OCI-LY3 (cell line): ENCODE measurements at regions not wholly inside any gene's neighbourhood (a gene's known extent, or its start where the extent isn't known, plus 50 kb on each side); places are given as distances from the start of the nearest gene placed in this dataset.

ENCODE experiments used
- H2AFZ ChIP-seq: fragments of 200-600, 300-600 bp; shearing (Covaris generic); 2 replicates; pipeline ENCODE4 v1.6.0; 2014; ENCODE audit warnings: antibody characterized with exemption, low read depth, low read length
- H3K27ac ChIP-seq: fragments of 200-600, 300-600 bp; sonication (generic); 2 replicates; pipeline ENCODE4 v1.5.1; 2014; ENCODE audit warnings: mild to moderate bottlenecking, low read length, moderate library complexity, mixed read lengths
- H3K27me3 ChIP-seq: fragments of 200-600, 300-600 bp; sonication (generic); 2 replicates; pipeline ENCODE4 v1.6.1; 2014; ENCODE audit warnings: low read depth, low read length, mixed read lengths
- H3K36me3 ChIP-seq: fragments of 200-600, 300-600 bp; sonication (generic); replicated peaks from 2 replicates; pipeline ENCODE3; 2014; ENCODE audit warnings: low read depth, low read length, mixed read lengths
- H3K4me1 ChIP-seq: fragments of 300-600, 200-600 bp; sonication (generic); 2 replicates; pipeline ENCODE4 v1.6.1; 2014; ENCODE audit warnings: low read length, mixed read lengths
- H3K4me2 ChIP-seq: fragments of 200-600, 300-600 bp; sonication (generic); 2 replicates; pipeline ENCODE4 v1.6.1; 2014; ENCODE audit warnings: low read length, mixed read lengths
- H3K4me3 ChIP-seq: fragments of 300-600, 200-600 bp; sonication (generic); 2 replicates; pipeline ENCODE4 v1.5.1; 2014; ENCODE audit warnings: antibody characterized with exemption, mild to moderate bottlenecking, low read length, moderate library complexity
- H3K79me2 ChIP-seq: fragments of 300-600, 200-600 bp; shearing (Covaris generic); 2 replicates; pipeline ENCODE4 v1.6.1; 2014; ENCODE audit warnings: mild to moderate bottlenecking, low read length, mixed read lengths
- H3K9ac ChIP-seq: fragments of 300-600, 200-600 bp; shearing (Covaris generic); 2 replicates; pipeline ENCODE4 v1.6.0; 2014; ENCODE audit warnings: mild to moderate bottlenecking, low read length, moderate library complexity
- H3K9me3 ChIP-seq: fragments of 200-600, 300-600 bp; shearing (Covaris generic); 2 replicates; pipeline ENCODE4 v1.6.1; 2014; ENCODE audit warnings: low read length, mixed read lengths; ENCODE audit not compliant: insufficient read depth
- H4K20me1 ChIP-seq: fragments of 200-600, 300-600 bp; sonication (generic); 2 replicates; pipeline ENCODE4 v1.6.1; 2016; ENCODE audit warnings: low read length, mixed read lengths; ENCODE audit not compliant: insufficient read depth
- EZH2phosphoT487 ChIP-seq: fragments of 200-600 bp; shearing (Covaris generic); IDR thresholded peaks from 2 replicates; pipeline ENCODE4 v1.6.1; 2018; ENCODE audit warnings: antibody characterized with exemption, mixed run types, low read depth
- TF ChIP-seq, protein P1 (sequence below): fragments of 200-600, 300-600 bp; sonication (generic); IDR thresholded peaks from 2 replicates; pipeline ENCODE4 v1.5.1; 2014; ENCODE audit warnings: antibody characterized with exemption, low read length, low read depth

DNA sequence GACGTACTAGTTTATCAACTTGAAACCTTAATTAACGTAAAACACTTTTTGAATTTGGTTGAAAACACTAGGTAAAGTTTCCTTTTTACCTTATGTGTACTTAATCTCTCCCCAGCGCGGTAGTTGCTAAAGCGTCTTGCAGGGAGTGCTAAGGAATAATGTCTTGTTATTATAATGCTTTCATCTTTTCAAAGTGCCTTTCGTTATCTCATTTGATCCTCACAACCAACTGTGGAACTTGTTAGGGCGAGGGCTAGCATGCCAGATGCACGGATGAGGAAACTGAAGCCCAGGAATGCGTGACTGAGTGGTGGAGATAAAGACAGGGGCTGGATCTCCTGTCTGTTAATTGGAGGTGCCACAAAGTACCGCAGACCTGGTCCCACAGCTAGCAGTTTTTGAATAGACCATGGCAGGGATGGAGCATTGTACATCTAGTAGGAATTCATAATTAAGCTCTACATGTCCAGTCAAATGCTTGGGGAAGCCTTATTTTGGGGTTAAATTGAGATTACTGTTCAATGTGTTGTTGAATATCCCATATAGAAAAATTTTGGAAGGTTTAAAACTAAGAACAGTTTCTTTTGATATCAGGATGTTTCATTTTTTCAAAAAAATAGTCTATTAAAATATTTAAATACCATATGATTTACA, 234.3 kb downstream of the SH2D4B start:
- H3K27ac ChIP-seq = no peak overlapping the region
- no peak overlapping the region for H3K4me3 ChIP-seq
- no peaks in the 10 kb centered on the region for H3K27me3 ChIP-seq
- no peak for TF ChIP-seq EZH2phosphoT487
- TF ChIP-seq, protein P1, sequence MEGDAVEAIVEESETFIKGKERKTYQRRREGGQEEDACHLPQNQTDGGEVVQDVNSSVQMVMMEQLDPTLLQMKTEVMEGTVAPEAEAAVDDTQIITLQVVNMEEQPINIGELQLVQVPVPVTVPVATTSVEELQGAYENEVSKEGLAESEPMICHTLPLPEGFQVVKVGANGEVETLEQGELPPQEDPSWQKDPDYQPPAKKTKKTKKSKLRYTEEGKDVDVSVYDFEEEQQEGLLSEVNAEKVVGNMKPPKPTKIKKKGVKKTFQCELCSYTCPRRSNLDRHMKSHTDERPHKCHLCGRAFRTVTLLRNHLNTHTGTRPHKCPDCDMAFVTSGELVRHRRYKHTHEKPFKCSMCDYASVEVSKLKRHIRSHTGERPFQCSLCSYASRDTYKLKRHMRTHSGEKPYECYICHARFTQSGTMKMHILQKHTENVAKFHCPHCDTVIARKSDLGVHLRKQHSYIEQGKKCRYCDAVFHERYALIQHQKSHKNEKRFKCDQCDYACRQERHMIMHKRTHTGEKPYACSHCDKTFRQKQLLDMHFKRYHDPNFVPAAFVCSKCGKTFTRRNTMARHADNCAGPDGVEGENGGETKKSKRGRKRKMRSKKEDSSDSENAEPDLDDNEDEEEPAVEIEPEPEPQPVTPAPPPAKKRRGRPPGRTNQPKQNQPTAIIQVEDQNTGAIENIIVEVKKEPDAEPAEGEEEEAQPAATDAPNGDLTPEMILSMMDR = no peak
- no peaks in the 10 kb centered on the region for H3K79me2 ChIP-seq
- H4K20me1 ChIP-seq = no peaks in the 10 kb centered on the region
- H3K9me3 ChIP-seq = no peaks in the 10 kb centered on the region
- no peak overlapping the region for H3K9ac ChIP-seq
- H3K4me2 ChIP-seq = no peak overlapping the region
- no peaks in the 10 kb centered on the region for H3K36me3 ChIP-seq
- no peaks in the 10 kb centered on the region for H3K4me1 ChIP-seq
- H2AFZ ChIP-seq = no peak overlapping the region

DNA sequence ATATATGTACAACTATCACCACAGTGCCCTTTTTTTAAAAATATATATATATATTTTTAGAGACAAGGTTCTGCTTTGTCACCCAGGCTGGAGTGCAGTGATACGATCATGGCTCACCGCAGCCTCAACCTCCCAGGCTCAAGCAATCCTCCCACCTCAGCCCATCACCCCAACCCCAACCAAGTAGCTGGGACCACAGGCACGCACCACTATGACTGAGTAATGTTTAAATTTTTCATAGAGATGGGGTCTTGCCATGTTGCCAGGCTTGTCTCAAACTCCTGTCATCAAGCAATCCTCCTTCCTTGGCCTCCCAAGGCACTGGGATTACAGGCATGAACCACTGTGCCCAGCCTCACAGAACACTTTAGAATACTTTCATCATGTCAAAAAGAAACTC, 234.9 kb downstream of the SH2D4B start:
- no peak overlapping the region for H3K4me3 ChIP-seq
- H4K20me1 ChIP-seq = no peaks in the 10 kb centered on the region
- no peaks in the 10 kb centered on the region for H3K36me3 ChIP-seq
- no peak overlapping the region for H2AFZ ChIP-seq
- H3K4me2 ChIP-seq = no peak overlapping the region
- TF ChIP-seq EZH2phosphoT487 = no peak
- TF ChIP-seq, protein P1 = no peak
- H3K9me3 ChIP-seq = no peaks in the 10 kb centered on the region
- no peaks in the 10 kb centered on the region for H3K27me3 ChIP-seq
- H3K79me2 ChIP-seq = no peaks in the 10 kb centered on the region
- no peak overlapping the region for H3K27ac ChIP-seq
- no peak overlapping the region for H3K9ac ChIP-seq
- no peaks in the 10 kb centered on the region for H3K4me1 ChIP-seq

DNA sequence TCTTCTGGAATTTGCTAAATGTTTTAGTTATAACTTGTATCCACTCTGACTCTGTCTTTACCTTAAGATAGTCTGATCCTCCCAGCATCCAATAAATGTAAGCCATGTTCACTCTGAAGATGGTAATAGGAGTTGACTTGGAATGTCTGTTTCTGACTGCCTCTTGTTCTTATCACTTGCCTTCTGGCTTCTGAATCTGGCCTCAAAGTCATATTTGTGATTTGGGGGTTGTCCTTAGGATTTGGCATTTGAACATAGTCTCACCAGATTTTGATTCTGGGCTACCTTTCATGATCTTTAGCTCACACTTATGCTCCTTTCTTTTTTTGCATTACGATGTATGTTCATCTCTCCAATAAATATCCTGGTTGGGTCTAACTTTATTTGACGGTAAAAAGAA, 247.0 kb downstream of the SH2D4B start:
- H3K79me2 ChIP-seq = no peaks in the 10 kb centered on the region
- no peaks in the 10 kb centered on the region for H3K36me3 ChIP-seq
- no peak overlapping the region for H3K4me2 ChIP-seq
- no peaks in the 10 kb centered on the region for H3K9me3 ChIP-seq
- H3K27ac ChIP-seq = no peak overlapping the region
- no peaks in the 10 kb centered on the region for H3K27me3 ChIP-seq
- H4K20me1 ChIP-seq = no peaks in the 10 kb centered on the region
- H3K4me3 ChIP-seq = no peak overlapping the region
- no peaks in the 10 kb centered on the region for H3K4me1 ChIP-seq
- no peak overlapping the region for H2AFZ ChIP-seq
- H3K9ac ChIP-seq = no peak overlapping the region
- TF ChIP-seq, protein P1 = no peak
- TF ChIP-seq EZH2phosphoT487 = no peak

DNA sequence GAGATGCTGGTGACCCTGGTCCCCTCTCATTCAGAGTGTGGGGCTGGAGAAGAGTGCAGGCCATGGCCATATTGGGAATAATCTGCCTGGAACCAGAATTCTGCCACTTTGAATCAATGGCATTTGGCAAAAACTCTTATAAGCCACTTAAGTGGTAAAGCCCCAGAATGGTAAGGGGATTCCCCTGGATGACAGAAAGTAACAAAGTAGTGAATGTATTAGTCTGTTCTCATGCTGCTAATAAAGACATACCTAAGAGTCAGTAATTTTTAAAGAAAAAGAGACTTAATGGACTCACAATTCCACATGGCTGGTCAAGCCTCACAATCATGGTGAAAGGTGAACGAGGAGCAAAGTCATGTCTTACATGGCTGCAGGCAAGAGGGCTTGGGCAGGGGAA, 248.6 kb downstream of the SH2D4B start:
- H2AFZ ChIP-seq = no peak overlapping the region
- no peaks in the 10 kb centered on the region for H3K36me3 ChIP-seq
- TF ChIP-seq, protein P1 = no peak
- TF ChIP-seq EZH2phosphoT487 = no peak
- no peaks in the 10 kb centered on the region for H4K20me1 ChIP-seq
- H3K9ac ChIP-seq = no peak overlapping the region
- H3K4me1 ChIP-seq = no peaks in the 10 kb centered on the region
- H3K4me3 ChIP-seq = no peak overlapping the region
- H3K79me2 ChIP-seq = no peaks in the 10 kb centered on the region
- H3K27me3 ChIP-seq = no peaks in the 10 kb centered on the region
- H3K9me3 ChIP-seq = no peaks in the 10 kb centered on the region
- no peak overlapping the region for H3K4me2 ChIP-seq
- H3K27ac ChIP-seq = no peak overlapping the region
